ENCODE measurements at regions not wholly inside any gene's neighbourhood (a gene's known extent, or its start where the extent isn't known, plus 50 kb on each side); places are given as distances from the start of the nearest gene placed in this dataset.
"Not testable (repeated sequence)": the region's sequence is repeated elsewhere in the genome, so short reads cannot be mapped to it uniquely, and the experiment has no call there.

DNA sequence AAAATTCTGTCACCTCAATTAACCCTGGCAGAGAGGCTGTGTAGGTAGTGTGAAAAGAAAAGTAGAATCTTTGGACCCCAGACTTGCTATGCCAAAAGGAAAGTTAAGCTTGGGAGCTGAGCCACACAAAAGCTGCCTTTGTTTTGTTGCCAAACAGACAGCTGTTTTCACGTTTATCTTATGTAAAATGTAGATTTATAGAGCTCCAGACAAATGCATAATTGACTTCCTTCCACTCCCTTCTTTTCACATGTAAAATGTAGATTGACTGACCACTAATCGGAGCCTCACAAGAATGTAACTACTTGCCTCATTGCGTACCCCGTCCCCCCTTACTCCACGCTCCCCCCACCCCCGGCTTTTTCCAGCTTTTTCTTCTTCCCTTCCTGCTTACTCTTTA is 2302.2 kb upstream of the RAG2 start:
- intact Hi-C loops (cut with micrococcal nuclease), result no loop called here
- DNase-seq (no peak), ATAC-seq (no peak)
- Mint-ChIP-seq H3K27me3 (no peaks in the 10 kb centered on the region), H3K9me3 (no peaks in the 10 kb centered on the region), H3K4me3 (no peak overlapping the region), H3K4me1 (ENCODE audit: low read depth) (no peaks in the 10 kb centered on the region), H3K36me3 (ENCODE audit: low read depth) (no peaks in the 10 kb centered on the region), H3K27ac (no peak overlapping the region)
- ChIA-PET POLR2A (no interaction called here), CTCF (no interaction called here)
- TF ChIP-seq, protein P1, sequence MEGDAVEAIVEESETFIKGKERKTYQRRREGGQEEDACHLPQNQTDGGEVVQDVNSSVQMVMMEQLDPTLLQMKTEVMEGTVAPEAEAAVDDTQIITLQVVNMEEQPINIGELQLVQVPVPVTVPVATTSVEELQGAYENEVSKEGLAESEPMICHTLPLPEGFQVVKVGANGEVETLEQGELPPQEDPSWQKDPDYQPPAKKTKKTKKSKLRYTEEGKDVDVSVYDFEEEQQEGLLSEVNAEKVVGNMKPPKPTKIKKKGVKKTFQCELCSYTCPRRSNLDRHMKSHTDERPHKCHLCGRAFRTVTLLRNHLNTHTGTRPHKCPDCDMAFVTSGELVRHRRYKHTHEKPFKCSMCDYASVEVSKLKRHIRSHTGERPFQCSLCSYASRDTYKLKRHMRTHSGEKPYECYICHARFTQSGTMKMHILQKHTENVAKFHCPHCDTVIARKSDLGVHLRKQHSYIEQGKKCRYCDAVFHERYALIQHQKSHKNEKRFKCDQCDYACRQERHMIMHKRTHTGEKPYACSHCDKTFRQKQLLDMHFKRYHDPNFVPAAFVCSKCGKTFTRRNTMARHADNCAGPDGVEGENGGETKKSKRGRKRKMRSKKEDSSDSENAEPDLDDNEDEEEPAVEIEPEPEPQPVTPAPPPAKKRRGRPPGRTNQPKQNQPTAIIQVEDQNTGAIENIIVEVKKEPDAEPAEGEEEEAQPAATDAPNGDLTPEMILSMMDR (IDR thresholded peaks at IDR 0.05), result no peak

DNA sequence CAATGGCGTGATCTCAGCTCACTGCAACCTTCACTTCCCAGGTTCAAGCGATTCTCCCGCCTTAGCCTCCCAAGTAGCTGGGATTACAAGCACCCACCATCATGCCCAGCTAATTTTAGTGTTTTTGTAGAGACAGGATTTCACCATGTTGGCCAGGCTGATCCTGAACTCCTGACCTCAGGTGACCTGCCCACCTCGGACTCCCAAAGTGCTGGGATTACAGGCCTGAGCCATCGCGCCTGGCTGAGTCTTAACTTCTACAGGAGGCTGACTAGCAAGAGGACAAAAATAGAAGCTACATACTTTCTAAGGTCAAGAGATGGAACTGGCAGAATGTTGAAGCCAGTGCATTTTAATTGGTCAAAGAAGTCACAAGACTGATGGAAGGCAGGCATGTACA is 2296.2 kb upstream of the RAG2 start:
- H3K36me3 Mint-ChIP-seq (ENCODE audit: low read depth); H3K4me1 Mint-ChIP-seq (ENCODE audit: low read depth); CTCF ChIA-PET; intact Hi-C loops (cut with micrococcal nuclease); H3K4me3 Mint-ChIP-seq; H3K27me3 Mint-ChIP-seq; H3K27ac Mint-ChIP-seq; H3K9me3 Mint-ChIP-seq; ATAC-seq; DNase-seq; POLR2A ChIA-PET: not testable (repeated sequence)

DNA sequence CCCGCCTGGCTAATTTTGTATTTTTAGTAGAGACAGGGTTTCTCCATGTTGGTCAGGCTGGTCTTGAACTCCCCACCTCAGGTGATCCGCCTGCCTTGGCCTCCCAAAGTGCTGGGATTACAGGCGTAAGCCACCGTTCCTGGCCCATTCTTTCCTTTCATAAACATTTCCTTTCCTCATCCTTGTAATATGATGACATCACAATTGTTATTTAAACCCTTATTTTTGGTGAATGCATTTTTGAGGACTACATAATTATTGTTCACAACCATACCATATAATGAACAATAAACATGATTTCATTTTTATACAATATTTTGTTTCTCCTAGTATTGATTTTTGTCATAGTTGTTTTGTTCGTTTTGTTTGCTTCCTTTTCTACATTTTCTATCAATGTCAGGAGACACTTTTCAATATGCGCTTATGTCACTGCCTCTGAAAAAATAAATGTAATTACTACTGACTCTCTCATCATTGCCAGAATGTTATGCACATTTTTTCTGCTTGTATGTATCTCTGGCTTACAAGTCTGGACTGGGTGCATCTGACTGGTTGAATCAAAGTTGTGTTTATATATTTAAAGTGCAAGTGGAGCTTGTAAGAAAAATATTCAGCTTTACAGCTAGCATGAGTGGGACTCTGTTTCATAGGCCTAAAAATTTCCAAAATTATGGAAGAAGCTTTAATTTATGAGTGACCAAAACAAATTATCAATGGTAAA is 2286.3 kb upstream of the RAG2 start:
- no peaks in the 10 kb centered on the region for H3K36me3 Mint-ChIP-seq (ENCODE audit: low read depth)
- DNase-seq, result no peak
- no peak overlapping the region for H3K27ac Mint-ChIP-seq
- no peak for ATAC-seq
- TF ChIP-seq, protein P1 (IDR thresholded peaks at IDR 0.05), result no peak
- no peak overlapping the region for H3K4me3 Mint-ChIP-seq
- peaks cover 8% of the 10 kb centered on the region for H3K9me3 Mint-ChIP-seq
- H3K27me3 Mint-ChIP-seq, result no peaks in the 10 kb centered on the region
- ChIA-PET CTCF (no interaction called here), POLR2A (interaction anchor here (0.6 kb wide), 1 partner anchor 42 kb away, joined by 3 read pairs; no protein-coding TSS in a partner anchor)
- intact Hi-C loops (cut with micrococcal nuclease), result no loop called here
- no peaks in the 10 kb centered on the region for H3K4me1 Mint-ChIP-seq (ENCODE audit: low read depth)

DNA sequence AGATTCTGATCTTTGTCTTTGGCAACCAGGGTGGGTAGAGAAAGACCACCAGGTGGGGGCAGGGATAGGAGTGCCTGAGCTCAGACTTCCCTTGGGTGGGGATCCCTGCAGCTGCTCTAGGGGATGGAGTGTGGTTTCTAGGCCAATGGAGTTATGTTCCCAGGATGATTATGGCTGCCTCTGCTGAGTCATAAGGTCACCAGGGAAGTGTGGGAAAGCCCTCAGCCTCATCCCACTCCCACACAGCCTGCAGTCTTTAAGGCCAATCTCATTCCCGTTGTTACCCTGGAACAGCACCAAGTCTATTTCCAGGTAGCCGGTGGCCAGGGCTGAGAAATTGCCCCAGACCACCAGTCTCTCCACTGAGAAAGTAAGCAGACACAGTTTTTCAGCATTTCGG is 2269.3 kb upstream of the RAG2 start:
- intact Hi-C loops (cut with micrococcal nuclease), result no loop called here

DNA sequence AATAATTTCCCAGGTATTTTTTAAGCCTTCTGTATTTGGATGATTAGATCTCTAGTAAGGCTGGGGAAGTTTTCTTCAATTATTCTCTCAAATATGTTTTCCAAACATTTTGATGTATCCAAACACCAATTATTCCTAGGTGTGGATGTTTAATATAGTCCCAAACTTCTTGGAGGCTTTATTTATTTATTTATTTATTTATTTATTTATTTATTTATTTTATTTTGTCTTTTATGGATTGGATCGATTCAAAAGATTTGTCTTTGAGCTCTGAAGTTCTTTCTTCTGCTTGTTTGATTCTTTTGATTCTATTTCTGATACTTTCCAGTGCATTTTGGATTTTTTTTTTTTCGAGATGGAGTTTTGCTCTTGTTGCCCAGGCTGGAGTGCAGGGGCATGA is 2267.9 kb upstream of the RAG2 start:
- TF ChIP-seq, protein P1 (IDR thresholded peaks at IDR 0.05), result no peak
- Mint-ChIP-seq H3K36me3 (ENCODE audit: low read depth) (no peaks in the 10 kb centered on the region), H3K4me3 (no peak overlapping the region), H3K4me1 (ENCODE audit: low read depth) (no peaks in the 10 kb centered on the region), H3K27ac (no peak overlapping the region), H3K27me3 (no peaks in the 10 kb centered on the region), H3K9me3 (peaks cover 37% of the 10 kb centered on the region)
- ChIA-PET CTCF (no interaction called here), POLR2A (no interaction called here)
- intact Hi-C loops (cut with micrococcal nuclease), result no loop called here
- DNase-seq, result no peak
- no peak for ATAC-seq

More for the DNA sequence above, 2269.3 kb upstream of the RAG2 start:
- H3K27ac Mint-ChIP-seq, result no peak overlapping the region
- H3K4me1 Mint-ChIP-seq (ENCODE audit: low read depth), result no peaks in the 10 kb centered on the region
- no peaks in the 10 kb centered on the region for H3K27me3 Mint-ChIP-seq
- ChIA-PET POLR2A (no interaction called here), CTCF (no interaction called here)
- no peak for DNase-seq
- ATAC-seq, result no peak
- H3K36me3 Mint-ChIP-seq (ENCODE audit: low read depth), result no peaks in the 10 kb centered on the region
- no peak overlapping the region for H3K4me3 Mint-ChIP-seq
- peaks cover 36% of the 10 kb centered on the region for H3K9me3 Mint-ChIP-seq
- TF ChIP-seq, protein P1 (IDR thresholded peaks at IDR 0.05), result no peak

Data from activated CD8-positive, alpha-beta T cell treated with anti-CD3 and anti-CD28 coated beads for 36 hours (primary cell).